ENCODE measurements at regions not wholly inside any gene's neighbourhood (a gene's known extent, or its start where the extent isn't known, plus 50 kb on each side); places are given as distances from the start of the nearest gene placed in this dataset.

- H3K27me3 Mint-ChIP-seq, result peaks cover 20% of the 10 kb centered on the region
- H3K27ac Mint-ChIP-seq, result no peak overlapping the region
- peaks cover 2% of the 10 kb centered on the region for H3K36me3 Mint-ChIP-seq
- peaks cover 3% of the 10 kb centered on the region for H3K4me1 Mint-ChIP-seq
- no peak overlapping the region for H3K4me3 Mint-ChIP-seq
- no peak for DNase-seq (ENCODE audit: low spot score in 2 of 2)
- peaks cover 7% of the 10 kb centered on the region for H3K9me3 Mint-ChIP-seq
- no peak for ATAC-seq (ENCODE audit: low read depth)
Measured at GRCh38 chr9:113754739-113755138, 121.4 kb upstream of the ZNF618 start.

GRCh38 chr9:113755433-113755832 lies 120.7 kb upstream of the ZNF618 start:
- peaks cover 5% of the 10 kb centered on the region for H3K9me3 Mint-ChIP-seq
- peaks cover 2% of the 10 kb centered on the region for H3K36me3 Mint-ChIP-seq
- H3K27me3 Mint-ChIP-seq, result peaks cover 20% of the 10 kb centered on the region
- peaks cover 3% of the 10 kb centered on the region for H3K4me1 Mint-ChIP-seq
- H3K4me3 Mint-ChIP-seq, result no peak overlapping the region
- H3K27ac Mint-ChIP-seq, result no peak overlapping the region
- no peak for ATAC-seq (ENCODE audit: low read depth)
- DNase-seq (ENCODE audit: low spot score in 2 of 2), result no peak

GRCh38 chr9:113756476-113757192 lies 119.5 kb upstream of the ZNF618 start:
- H3K27me3 Mint-ChIP-seq, result peaks cover 20% of the 10 kb centered on the region
- ATAC-seq (ENCODE audit: low read depth) (no peak), DNase-seq (ENCODE audit: low spot score in 2 of 2) (no peak)
- H3K4me1 Mint-ChIP-seq, result peaks cover 3% of the 10 kb centered on the region
- peaks cover 5% of the 10 kb centered on the region for H3K9me3 Mint-ChIP-seq
- H3K27ac Mint-ChIP-seq, result no peak overlapping the region
- no peak overlapping the region for H3K4me3 Mint-ChIP-seq
- H3K36me3 Mint-ChIP-seq, result peaks cover 2% of the 10 kb centered on the region

GRCh38 chr9:113763429-113763828 lies 112.7 kb upstream of the ZNF618 start:
- H3K36me3 Mint-ChIP-seq, result peaks cover 2% of the 10 kb centered on the region
- peaks cover 6% of the 10 kb centered on the region for H3K27me3 Mint-ChIP-seq
- DNase-seq (ENCODE audit: low spot score in 2 of 2) (no peak), ATAC-seq (ENCODE audit: low read depth) (no peak)
- no peaks in the 10 kb centered on the region for H3K4me1 Mint-ChIP-seq
- H3K27ac Mint-ChIP-seq, result no peak overlapping the region
- no peak overlapping the region for H3K4me3 Mint-ChIP-seq
- peaks cover 9% of the 10 kb centered on the region for H3K9me3 Mint-ChIP-seq

- Mint-ChIP-seq H3K27ac (no peak overlapping the region), H3K36me3 (no peaks in the 10 kb centered on the region), H3K4me3 (no peak overlapping the region), H3K4me1 (no peaks in the 10 kb centered on the region), H3K27me3 (peaks cover 8% of the 10 kb centered on the region), H3K9me3 (peaks cover 5% of the 10 kb centered on the region)
- ATAC-seq (ENCODE audit: low read depth) (no peak), DNase-seq (ENCODE audit: low spot score in 2 of 2) (no peak)
Measured at GRCh38 chr9:113764572-113764971, 111.5 kb upstream of the ZNF618 start.

GRCh38 chr9:113769412-113769811 lies 106.7 kb upstream of the ZNF618 start:
- Mint-ChIP-seq H3K4me3 (no peak overlapping the region), H3K27ac (no peak overlapping the region), H3K27me3 (peaks cover 9% of the 10 kb centered on the region), H3K36me3 (no peaks in the 10 kb centered on the region), H3K9me3 (peaks cover 5% of the 10 kb centered on the region), H3K4me1 (peaks cover 3% of the 10 kb centered on the region)
- ATAC-seq (ENCODE audit: low read depth), result no peak
- no peak for DNase-seq (ENCODE audit: low spot score in 2 of 2)

- Mint-ChIP-seq H3K36me3 (no peaks in the 10 kb centered on the region), H3K4me1 (peaks cover 3% of the 10 kb centered on the region), H3K9me3 (peaks cover 2% of the 10 kb centered on the region), H3K4me3 (no peak overlapping the region), H3K27me3 (peaks cover 6% of the 10 kb centered on the region), H3K27ac (no peak overlapping the region)
- DNase-seq (ENCODE audit: low spot score in 2 of 2) (no peak), ATAC-seq (ENCODE audit: low read depth) (no peak)
Measured at GRCh38 chr9:113770396-113770795, 105.7 kb upstream of the ZNF618 start.

GRCh38 chr9:113771199-113771598 lies 104.9 kb upstream of the ZNF618 start:
- Mint-ChIP-seq H3K27ac (no peak overlapping the region), H3K27me3 (peaks cover 6% of the 10 kb centered on the region), H3K4me1 (peaks cover 3% of the 10 kb centered on the region), H3K36me3 (no peaks in the 10 kb centered on the region), H3K4me3 (no peak overlapping the region), H3K9me3 (peaks cover 2% of the 10 kb centered on the region)
- DNase-seq (ENCODE audit: low spot score in 2 of 2) (no peak), ATAC-seq (ENCODE audit: low read depth) (no peak)

- H3K36me3 Mint-ChIP-seq, result no peaks in the 10 kb centered on the region
- H3K27ac Mint-ChIP-seq, result no peak overlapping the region
- H3K9me3 Mint-ChIP-seq, result no peaks in the 10 kb centered on the region
- ATAC-seq (ENCODE audit: low read depth) (no peak), DNase-seq (ENCODE audit: low spot score in 2 of 2) (no peak)
- H3K27me3 Mint-ChIP-seq, result peaks cover 6% of the 10 kb centered on the region
- H3K4me3 Mint-ChIP-seq, result no peak overlapping the region
- peaks cover 3% of the 10 kb centered on the region for H3K4me1 Mint-ChIP-seq
Measured at GRCh38 chr9:113772121-113772810, 103.8 kb upstream of the ZNF618 start.

- Mint-ChIP-seq H3K27ac (no peak overlapping the region), H3K36me3 (no peaks in the 10 kb centered on the region), H3K9me3 (no peaks in the 10 kb centered on the region), H3K4me1 (peaks cover 3% of the 10 kb centered on the region), H3K4me3 (no peak overlapping the region), H3K27me3 (no peaks in the 10 kb centered on the region)
- ATAC-seq (ENCODE audit: low read depth) (no peak), DNase-seq (ENCODE audit: low spot score in 2 of 2) (no peak)
Measured at GRCh38 chr9:113774963-113775362, 101.1 kb upstream of the ZNF618 start.

GRCh38 chr9:113775749-113776148 lies 100.4 kb upstream of the ZNF618 start:
- DNase-seq (ENCODE audit: low spot score in 2 of 2), result no peak
- H3K27ac Mint-ChIP-seq, result no peak overlapping the region
- no peak overlapping the region for H3K4me3 Mint-ChIP-seq
- H3K9me3 Mint-ChIP-seq, result no peaks in the 10 kb centered on the region
- H3K4me1 Mint-ChIP-seq, result peaks cover 3% of the 10 kb centered on the region
- no peak for ATAC-seq (ENCODE audit: low read depth)
- H3K36me3 Mint-ChIP-seq, result no peaks in the 10 kb centered on the region
- peaks cover 1% of the 10 kb centered on the region for H3K27me3 Mint-ChIP-seq

- H3K9me3 Mint-ChIP-seq, result no peaks in the 10 kb centered on the region
- no peak for DNase-seq (ENCODE audit: low spot score in 2 of 2)
- ATAC-seq (ENCODE audit: low read depth), result no peak
- H3K27ac Mint-ChIP-seq, result no peak overlapping the region
- H3K4me1 Mint-ChIP-seq, result peaks cover 3% of the 10 kb centered on the region
- no peaks in the 10 kb centered on the region for H3K36me3 Mint-ChIP-seq
- H3K4me3 Mint-ChIP-seq, result no peak overlapping the region
- H3K27me3 Mint-ChIP-seq, result peaks cover 2% of the 10 kb centered on the region
Measured at GRCh38 chr9:113776194-113776593, 99.9 kb upstream of the ZNF618 start.

- Mint-ChIP-seq H3K4me1 (no peaks in the 10 kb centered on the region), H3K27ac (no peak overlapping the region), H3K9me3 (peaks cover 3% of the 10 kb centered on the region), H3K27me3 (peaks cover 17% of the 10 kb centered on the region), H3K4me3 (no peak overlapping the region), H3K36me3 (no peaks in the 10 kb centered on the region)
- no peak for ATAC-seq (ENCODE audit: low read depth)
- DNase-seq (ENCODE audit: low spot score in 2 of 2), result no peak
Measured at GRCh38 chr9:113781381-113781780, 94.7 kb upstream of the ZNF618 start.

GRCh38 chr9:113781896-113782295 lies 94.2 kb upstream of the ZNF618 start:
- no peak for ATAC-seq (ENCODE audit: low read depth)
- H3K4me3 Mint-ChIP-seq, result no peak overlapping the region

GRCh38 chr9:113783475-113783874 lies 92.6 kb upstream of the ZNF618 start:
- H3K27ac Mint-ChIP-seq, result no peak overlapping the region
- peaks cover 3% of the 10 kb centered on the region for H3K9me3 Mint-ChIP-seq
- peaks cover 17% of the 10 kb centered on the region for H3K27me3 Mint-ChIP-seq
- DNase-seq (ENCODE audit: low spot score in 2 of 2), result no peak
- no peaks in the 10 kb centered on the region for H3K4me1 Mint-ChIP-seq
- H3K36me3 Mint-ChIP-seq, result no peaks in the 10 kb centered on the region
- no peak overlapping the region for H3K4me3 Mint-ChIP-seq
- no peak for ATAC-seq (ENCODE audit: low read depth)

More at GRCh38 chr9:113781896-113782295, 94.2 kb upstream of the ZNF618 start:
- H3K4me1 Mint-ChIP-seq, result no peaks in the 10 kb centered on the region
- no peak for DNase-seq (ENCODE audit: low spot score in 2 of 2)
- H3K36me3 Mint-ChIP-seq, result no peaks in the 10 kb centered on the region
- no peak overlapping the region for H3K27ac Mint-ChIP-seq
- peaks cover 17% of the 10 kb centered on the region for H3K27me3 Mint-ChIP-seq
- peaks cover 3% of the 10 kb centered on the region for H3K9me3 Mint-ChIP-seq

Data from memory B cell (primary cell).